GM18519 (cell line): ENCODE measurements at regions not wholly inside any gene's neighbourhood (a gene's known extent, or its start where the extent isn't known, plus 50 kb on each side); places are given as distances from the start of the nearest gene placed in this dataset.
"Not testable (repeated sequence)": the region's sequence is repeated elsewhere in the genome, so short reads cannot be mapped to it uniquely, and the experiment has no call there.

Experiments
- ATAC-seq: cut with Tn5 transposase; IDR thresholded peaks from one replicate; pipeline ENCODE4 v1.9.1; 2021; ENCODE audit warnings: mild to moderate bottlenecking, moderate library complexity; ENCODE audit not compliant: unreplicated experiment, low FRiP score

DNA sequence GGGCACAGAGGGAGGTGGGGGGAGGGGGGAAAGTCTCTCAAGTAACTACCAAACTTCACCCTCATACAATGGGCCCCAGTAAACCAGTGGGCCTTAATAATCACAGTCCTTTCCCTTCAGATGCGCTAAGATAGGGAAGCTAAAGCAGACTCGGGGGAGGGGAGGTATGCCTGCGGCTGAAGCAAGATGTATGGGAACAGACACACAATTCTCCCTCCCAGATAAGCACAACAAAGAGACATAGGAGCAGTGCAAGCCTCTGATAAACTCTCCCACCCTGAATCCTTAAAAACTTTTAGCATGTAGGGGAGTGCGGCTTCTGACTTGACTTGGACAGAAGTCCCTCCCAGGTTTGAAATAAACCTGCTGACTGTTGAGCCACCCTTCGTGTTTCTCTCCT, 54.7 kb downstream of the PROP1 start:
- ATAC-seq, result not testable (repeated sequence)

GRCh38 chr5:177939246-177940171, 56.5 kb downstream of the PROP1 start:
- ATAC-seq, result not testable (repeated sequence)

GRCh38 chr5:177938767-177939166, 57.3 kb downstream of the PROP1 start:
- ATAC-seq, result not testable (repeated sequence)

- not testable (repeated sequence) for ATAC-seq
Measured at GRCh38 chr5:177934233-177934632, 61.8 kb downstream of the PROP1 start.

GRCh38 chr5:177930269-177931022, 65.6 kb downstream of the PROP1 start:
- ATAC-seq, result not testable (repeated sequence)

DNA sequence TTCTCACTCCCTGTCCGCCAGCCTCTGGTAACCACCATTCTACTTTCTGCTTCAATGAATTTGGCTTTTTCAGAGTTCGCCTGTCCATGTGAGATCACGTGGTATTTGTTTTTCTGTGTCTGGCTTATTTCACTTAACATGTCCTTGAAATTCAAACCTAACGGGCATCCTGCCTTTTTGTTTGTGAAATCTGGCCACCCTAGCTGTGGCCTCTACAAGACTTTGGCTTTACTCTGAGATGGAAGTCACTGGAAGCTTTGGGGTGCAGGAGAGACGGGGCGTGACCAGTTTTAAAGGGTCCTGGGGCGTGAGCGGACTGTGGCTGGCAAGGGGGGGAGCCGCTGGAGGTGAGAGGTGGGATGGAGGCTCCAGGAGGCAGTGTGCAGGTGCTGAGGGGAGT, 66.4 kb downstream of the PROP1 start:
- not testable (repeated sequence) for ATAC-seq

DNA sequence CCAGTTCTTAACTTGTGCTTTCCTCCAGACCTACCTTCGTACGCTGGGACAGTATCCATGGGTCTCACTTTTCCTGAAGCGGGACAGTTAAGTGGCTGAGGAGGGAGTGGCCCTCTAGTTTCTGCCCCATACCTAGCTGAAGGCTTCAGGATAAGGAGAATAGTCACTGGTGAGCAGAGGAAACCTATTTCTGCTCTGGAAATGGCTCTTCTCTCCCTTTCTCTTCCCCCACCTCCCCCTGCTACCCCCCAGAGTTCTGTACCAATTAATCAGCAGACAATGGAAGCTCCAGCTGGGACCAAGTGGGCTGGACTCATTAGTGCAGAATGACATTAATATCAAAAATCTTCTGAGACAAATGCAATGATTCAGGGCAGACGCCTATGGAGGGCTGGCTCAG, 68.5 kb downstream of the PROP1 start:
- ATAC-seq, result not testable (repeated sequence)

- not testable (repeated sequence) for ATAC-seq
Measured at GRCh38 chr5:177924577-177924976, 71.5 kb downstream of the PROP1 start.

- ATAC-seq, result not testable (repeated sequence)
Measured at GRCh38 chr5:177923837-177924236, 72.2 kb downstream of the PROP1 start.

DNA sequence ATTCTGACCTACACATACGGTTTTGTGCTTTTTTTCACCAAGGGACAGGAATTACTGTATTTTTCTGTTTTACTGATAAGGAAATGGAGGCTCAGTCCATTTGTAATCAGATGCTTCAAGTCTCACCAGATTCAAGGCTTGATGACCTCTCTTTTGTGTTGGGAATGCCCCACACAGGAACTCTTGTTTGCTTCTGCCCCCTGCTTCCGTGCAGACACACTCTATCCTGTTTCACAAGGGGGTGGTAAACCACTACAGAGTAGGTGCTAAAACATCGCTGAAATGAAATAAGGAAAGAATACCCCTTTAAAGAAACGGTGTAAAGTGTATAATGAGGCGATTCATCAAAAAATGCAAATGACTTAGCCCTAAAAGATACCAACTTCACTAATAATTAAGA, 72.9 kb downstream of the PROP1 start:
- not testable (repeated sequence) for ATAC-seq

DNA sequence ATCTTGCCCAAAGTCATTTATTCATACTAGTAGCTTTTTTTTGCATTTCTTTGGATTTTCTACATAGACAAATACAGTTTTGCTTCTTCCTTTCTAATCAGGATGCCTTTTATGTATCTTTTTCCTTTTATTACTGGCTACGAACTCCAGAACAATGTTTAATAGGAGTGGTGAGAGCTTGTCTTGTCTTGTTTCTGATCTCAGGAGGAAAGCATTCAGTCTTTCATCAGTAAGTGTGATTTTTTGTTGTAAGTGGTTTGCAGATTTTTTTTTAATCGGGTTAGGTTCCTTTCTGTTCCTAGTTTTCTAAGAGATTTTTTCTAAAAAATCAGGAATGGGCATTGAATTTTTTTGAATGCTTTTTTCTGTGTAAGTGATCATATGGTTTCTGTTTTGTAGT, 86.8 kb downstream of the PROP1 start:
- not testable (repeated sequence) for ATAC-seq

GRCh38 chr5:177902806-177903205, 93.2 kb downstream of the PROP1 start:
- not testable (repeated sequence) for ATAC-seq

DNA sequence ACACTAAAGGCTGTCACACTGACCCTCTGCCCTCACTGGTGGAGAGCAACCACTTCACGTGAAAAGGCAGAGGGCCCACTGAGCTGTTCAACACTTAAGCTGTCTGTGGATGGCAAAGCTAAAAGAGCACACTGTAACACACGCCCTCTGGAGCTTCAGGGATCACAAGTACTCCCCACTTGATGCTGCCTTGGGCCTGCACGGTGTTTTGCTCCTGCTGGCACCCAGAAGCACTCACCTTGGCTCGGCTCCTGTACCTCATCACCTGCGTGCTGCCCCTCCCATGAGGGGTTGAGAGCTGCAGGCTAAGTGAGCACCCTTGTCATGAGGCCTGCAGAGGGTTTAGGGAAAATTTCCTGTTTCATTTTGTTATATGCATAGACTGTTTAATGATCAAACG, 96.0 kb downstream of the PROP1 start:
- ATAC-seq, result not testable (repeated sequence)

GRCh38 chr5:177894681-177895453, 101.2 kb downstream of the PROP1 start:
- not testable (repeated sequence) for ATAC-seq

DNA sequence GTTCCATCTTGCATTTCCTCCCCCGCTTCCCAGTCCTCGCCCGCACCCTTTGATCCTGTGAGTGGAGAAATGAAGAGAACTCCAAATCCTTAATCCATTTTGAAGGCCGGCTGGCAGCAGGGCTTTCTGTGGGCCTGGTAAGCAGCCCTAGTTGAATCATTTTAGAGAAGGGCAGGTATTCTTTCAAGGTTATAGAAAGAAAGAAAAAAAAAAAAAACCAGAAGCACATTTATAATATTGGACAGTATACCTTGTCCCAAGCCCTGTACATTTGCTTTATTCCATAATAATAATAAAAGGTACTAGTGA, 103.7 kb downstream of the PROP1 start:
- not testable (repeated sequence) for ATAC-seq

DNA sequence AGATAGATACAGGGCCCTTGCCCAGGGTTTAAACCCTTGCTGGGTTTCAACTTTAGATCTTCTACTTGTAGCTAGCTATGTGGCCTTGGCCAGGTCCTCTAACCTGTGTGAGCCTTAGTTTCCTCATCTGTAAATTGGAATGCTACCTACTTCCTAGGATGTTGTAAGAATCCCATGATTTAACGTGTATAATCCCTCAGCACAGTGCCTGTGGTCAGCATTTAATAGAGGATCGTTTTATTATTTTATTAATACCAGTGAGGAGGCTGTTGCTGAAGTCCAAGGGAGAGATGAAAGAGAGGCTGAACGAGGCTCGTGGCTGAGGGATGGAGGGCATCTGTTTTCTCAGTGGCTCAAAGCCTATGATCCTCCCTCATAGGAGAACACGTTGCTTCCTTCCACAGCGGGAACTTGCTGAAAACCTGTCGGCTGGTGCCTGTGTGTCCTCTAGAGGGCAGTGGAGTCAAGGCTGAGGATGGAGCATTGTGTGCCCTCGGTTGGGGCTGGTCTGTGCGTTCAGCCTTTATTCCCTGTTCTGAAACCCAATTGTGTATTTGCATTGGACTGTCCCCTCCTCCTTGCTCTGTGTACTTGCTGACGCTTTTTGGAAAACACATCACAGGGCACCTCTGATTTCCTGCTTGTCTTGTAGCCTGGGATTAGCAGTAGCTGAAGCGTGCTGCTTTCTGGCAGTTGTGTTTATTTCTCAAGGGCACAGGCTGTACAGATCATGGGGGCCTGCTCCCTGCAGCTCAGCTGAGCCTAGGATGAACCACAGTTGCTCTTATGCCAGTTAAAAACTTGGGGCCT, 104.3 kb downstream of the PROP1 start:
- not testable (repeated sequence) for ATAC-seq

- not testable (repeated sequence) for ATAC-seq
Measured at GRCh38 chr5:177883295-177883694, 100.6 kb upstream of the FAM153A start.

- not testable (repeated sequence) for ATAC-seq
Measured at GRCh38 chr5:177875900-177876238, 93.2 kb upstream of the FAM153A start.

DNA sequence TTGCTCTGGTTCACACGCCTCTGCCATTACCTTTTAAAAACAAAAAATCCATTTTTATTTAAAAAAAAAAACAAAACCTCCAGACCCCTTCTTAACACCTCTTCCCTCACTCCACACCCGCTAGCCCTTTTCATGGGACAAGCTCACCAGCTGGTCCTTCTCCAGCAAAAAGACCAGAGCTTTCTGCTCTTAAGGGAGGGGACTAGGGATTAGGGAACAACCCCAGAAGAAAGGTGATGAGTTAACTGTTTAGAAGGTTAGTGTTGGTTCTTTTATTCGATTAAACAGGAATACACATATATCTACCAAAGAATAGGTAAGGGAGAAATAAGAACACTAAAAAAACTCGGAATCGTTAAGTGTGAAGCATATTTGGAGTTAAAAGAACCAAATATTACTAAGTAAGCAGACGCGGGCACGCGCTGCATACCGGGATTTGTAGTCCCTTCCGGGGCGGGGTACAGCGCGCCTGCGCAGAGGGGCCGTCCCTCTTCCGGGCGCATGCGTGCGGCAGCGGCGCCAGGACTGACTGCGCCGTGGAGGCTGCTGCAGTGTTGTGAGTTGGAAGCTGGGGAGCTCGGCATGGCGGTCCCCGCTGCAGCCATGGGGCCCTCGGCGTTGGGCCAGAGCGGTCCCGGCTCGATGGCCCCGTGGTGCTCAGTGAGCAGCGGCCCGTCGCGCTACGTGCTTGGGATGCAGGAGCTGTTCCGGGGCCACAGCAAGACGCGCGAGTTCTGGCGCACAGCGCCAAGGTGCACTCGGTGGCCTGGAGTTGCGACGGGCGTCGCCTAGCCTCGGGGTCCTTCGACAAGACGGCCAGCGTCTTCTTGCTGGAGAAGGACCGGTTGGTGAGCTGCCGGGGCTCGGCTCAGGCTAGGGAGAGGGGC, 92.6 kb upstream of the FAM153A start:
- ATAC-seq, result peak; percentile 76
